ENCODE measurements at regions not wholly inside any gene's neighbourhood (a gene's known extent, or its start where the extent isn't known, plus 50 kb on each side); places are given as distances from the start of the nearest gene placed in this dataset.

- no peak for DNase-seq
Observed at GRCh38 chr10:126787201-126787600, 116.7 kb upstream of the C10orf90 start.

DNA sequence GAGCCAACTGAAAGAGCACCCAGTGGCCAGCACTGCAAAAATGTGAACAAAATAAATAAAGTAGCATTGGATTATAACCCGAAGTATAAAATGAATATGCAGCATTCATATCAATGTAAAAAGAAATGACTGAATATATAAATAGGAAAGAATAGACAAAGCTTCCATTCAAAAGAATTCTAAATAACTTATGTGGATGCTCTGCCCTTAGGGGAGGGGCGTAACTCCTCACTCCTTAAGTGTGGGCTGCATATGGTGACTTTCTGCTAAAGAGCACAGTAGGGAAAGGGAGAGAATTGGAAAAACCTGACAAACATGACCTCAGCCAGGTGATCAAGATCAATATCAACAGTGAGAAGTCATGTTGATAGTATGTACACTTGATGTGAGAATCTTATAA is 109.9 kb upstream of the DOCK1 start:
- DNase-seq: no peak

DNA sequence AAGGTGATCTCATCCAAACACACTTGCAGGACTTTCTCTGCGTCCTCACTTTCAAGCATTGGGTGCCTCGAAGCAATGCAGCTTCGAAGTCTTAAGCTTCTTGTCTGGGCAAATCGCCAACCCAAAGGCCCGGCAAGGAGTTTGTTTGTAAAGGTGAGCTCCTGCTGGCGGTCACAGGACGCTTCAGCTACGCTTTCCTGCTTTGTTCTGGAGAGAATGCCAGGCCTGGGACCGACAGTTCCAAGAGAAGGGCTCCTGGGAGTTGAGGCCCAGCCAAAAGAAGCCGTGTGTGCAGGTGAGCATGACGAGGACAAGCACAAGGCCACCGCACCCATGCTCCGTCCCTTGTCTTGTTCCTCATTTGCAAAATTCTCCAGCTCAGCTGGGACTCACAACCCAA is 106.6 kb upstream of the DOCK1 start:
- no peak for DNase-seq

DNA sequence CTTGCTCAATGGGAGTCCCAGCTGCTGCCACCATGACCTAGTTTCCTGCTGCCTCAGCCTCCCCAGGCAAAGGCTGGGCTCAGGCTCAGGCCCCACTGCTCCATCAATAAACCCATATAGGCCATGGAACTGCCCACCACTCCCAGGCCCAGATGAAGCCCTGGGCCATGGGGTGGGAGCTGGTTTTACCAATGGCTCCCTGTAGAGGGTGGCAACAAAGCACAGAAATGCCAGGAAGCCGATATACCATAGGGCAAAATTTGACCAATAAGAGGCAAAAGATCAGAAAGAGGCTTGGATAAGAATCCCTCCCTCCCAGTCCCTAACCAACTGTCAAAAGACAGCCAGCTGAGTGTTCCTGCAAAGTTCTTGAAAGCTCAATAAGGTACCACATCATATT is 101.8 kb upstream of the DOCK1 start:
- no peak for DNase-seq

GRCh38 chr10:126804396-126804795 is 100.8 kb upstream of the DOCK1 start:
- DNase-seq: no peak

DNA sequence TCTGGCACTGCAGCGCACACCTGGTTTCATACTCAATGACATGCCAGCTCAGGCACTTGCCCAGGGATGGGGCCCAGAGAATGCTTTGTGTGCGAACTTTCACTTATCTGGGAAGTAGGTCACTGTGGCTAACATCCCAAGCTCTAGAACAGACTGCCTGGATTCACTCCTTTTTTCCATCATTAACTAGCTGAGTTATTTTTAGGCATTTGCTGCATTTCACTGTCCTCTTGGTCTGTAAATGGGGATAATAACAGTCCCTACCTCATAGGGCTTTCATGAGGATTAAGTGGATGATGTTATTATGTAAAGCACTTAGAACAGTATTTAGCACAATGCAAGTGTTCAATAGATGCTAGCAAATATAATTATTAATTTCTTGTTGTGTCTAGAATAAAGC is 98.7 kb upstream of the DOCK1 start:
- no peak for DNase-seq

DNA sequence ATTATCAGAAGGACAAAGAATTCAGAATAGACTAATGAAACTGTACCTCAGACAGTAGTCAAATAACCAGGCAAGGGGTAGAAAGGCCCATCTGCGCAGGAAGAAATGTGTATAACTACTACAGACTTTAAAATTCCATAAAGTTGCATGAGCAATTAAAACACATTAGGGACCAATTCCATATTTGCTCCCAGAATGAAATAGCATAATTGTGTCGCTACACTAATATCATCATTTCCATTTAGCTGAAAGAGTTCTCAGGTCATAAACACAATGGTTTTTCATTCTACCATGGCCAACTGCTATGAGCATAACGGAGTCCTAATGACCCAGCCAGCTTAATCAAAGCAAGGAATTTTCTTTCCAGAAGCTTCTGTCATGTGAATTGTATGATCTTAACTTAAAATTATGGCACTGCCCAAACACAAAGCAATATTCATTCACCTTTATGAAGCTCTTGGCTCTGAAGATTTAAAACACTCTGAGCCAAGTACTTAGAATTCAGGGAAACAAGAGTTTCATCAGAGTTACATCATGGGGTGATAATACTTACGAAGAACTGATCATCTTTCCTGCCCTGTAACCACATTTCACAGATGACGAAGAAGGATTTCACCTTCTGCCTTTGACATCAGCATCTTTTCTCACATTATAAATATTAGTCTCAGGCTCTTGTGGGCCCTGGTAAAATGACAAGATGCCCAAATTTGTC is 98.1 kb upstream of the DOCK1 start:
- DNase-seq: no peak

DNA sequence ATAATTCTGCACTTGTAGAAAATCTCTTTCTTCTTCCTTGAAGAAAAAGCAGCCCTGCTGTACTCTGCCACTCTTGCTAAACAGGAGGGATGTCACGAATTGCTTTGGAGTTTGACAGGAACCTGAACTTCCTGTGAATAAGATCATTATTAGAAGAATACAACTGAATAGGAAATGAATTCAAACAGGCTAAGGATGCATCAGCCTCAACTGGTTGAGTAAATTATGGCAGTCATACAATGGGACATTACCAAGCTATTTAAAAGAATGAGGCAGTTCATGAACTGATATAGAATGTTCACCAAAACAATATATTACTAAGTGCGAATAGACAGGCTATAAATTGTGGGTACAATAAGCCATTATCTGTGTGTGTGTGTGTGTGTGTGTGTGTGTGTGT is 97.1 kb upstream of the DOCK1 start:
- no peak for DNase-seq

DNA sequence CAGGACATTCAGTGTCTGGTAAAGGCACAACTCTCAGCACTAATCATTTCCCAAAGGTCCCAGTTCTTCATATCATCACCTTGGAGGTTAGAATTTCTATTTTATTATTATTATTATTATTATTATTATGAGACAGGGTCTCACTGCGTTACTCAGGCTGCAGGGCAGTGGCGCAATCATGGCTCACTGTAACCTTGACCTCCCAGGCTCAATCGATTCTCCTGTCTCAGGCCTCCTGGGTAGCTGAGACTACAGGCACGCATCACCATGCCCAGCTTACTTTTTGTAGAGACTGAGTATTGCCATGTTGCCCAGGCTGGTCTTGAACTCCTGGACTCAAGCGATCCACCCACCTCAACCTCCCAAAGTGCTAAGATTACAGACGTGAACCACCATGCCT is 91.8 kb upstream of the DOCK1 start:
- DNase-seq: no peak

GRCh38 chr10:126833542-126833941 is 71.7 kb upstream of the DOCK1 start:
- DNase-seq: no peak

GRCh38 chr10:126836009-126836408 is 69.2 kb upstream of the DOCK1 start:
- no peak for DNase-seq

DNA sequence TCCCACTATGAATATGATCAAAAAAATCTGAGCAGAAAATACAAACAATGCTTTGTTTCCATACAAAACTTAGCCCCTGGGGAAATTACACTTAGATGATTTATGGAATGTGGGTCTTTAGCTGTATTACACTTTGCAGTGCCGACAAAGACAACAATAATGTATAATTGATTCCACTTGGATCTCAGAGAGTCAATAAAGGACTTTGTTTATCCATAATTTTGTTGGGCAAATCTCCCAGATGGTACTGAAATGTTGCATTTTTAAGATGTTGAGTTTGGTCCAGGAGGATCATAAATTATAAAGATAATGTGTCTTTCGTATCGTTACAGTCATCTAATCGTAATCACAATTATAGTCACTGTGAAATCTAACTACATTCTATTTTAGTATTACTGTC is 66.9 kb upstream of the DOCK1 start:
- DNase-seq: no peak

DNA sequence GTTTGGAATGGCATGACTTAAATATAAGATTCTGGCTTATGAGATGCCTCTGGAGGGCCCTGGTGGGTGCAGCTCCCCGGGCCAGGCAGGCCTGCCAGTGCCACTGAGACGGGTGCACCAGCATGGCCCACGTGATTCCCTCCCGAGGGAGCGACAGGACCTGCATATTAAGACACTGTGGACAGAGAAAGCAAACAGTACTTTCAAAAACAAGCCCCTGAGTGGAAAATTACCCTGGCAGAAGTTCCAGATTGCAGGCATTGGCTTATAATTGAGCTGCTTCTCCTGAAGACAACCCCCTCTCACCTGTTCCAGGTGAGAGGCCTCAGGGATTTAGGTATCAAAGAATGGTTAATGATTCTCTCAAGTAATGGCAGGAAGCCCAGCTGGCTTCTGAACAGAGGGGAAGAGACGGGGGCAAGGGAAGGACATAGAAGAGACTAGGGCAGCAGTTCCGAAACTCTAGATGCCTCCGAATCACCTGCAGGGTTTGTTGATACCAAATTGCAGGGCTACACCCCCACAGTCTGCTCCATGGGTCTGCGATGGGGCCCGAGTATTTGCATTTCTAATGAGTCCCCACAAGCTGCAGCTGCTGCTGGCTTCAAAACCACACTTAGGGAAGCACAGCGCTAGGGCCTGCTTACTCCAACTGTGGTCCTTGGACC is 66.0 kb upstream of the DOCK1 start:
- no peak for DNase-seq

GRCh38 chr10:126840576-126841135 is 64.6 kb upstream of the DOCK1 start:
- no peak for DNase-seq

- no peak for DNase-seq
Observed at GRCh38 chr10:126841341-126841895, 63.8 kb upstream of the DOCK1 start.

DNA sequence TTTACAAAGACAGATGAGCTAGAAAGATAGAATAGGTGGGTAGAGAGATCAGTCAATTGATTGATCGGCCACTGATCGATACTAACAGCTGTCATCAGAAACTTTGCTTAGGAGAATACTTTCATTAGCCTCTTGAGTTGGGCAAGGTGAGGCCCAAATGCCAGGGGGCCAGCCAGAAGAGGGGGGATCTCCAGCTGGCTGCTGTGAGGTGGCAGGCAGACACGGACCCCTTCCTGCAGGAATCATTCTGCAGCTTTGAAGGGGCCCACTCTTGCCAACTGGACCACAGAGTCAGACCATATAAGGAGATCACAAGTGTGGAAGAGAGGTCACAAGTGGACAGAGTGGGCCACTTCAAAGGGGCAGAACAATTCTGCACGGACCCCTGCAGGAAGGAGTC is 62.9 kb upstream of the DOCK1 start:
- no peak for DNase-seq

- DNase-seq: no peak
Observed at GRCh38 chr10:126842836-126843235, 62.4 kb upstream of the DOCK1 start.

GRCh38 chr10:126843299-126843934 is 61.8 kb upstream of the DOCK1 start:
- no peak for DNase-seq

DNA sequence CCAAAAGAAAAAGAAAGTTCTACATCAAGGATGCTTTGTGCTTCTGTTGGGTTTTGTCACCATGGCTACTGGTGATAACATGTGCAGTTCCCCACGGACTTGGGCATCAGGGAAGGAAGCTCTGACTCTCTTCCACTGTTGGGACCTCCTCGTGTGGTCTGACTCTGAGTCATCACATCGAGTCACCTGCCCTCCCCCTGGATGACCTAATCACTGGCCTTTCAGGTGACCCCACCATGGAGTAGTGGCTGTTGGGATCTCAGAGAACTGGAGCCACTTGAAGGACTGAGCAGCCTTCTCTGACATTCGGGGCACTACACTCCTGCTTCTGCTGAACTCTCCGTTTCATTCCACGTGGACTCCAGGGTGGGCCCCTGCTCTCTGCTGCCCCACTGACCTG is 60.8 kb upstream of the DOCK1 start:
- DNase-seq: no peak

DNA sequence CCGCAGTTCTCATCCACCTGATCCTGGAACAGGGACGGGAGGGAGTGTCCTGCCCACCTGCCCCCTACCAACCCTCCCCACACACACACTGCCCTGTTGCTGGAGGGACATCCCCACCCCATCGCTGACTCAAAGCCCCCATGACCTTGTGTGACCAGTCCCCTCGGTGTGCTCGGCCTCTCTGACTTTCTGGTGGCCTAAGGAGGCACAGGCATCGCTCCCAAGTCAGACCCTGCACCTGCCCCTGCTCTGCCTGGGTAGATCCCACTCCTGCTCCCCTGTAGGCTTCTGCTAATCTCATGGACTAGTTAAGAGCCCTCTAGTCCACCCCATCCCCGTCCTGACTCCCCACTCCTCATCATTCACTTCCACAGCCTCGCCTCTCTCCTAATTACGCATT is 58.8 kb upstream of the DOCK1 start:
- DNase-seq: no peak

DNA sequence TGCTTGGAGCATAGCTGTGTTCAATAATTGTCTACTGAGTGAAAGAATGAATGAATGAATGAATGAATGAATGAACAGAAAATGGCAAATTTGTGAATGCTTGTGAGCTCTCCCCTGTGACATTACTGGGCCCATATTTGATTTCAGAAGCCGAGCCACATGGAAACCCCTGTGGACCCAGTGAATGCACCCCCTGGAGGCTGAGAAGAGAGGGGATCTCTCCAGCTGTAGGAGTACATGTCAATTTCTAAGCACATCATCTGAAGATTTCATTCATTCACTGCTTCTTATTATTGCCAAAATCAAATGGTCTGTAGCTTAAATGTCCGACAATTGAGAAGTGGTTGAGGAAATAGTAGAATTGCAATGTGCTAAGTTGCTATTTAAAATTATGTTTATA is 58.3 kb upstream of the DOCK1 start:
- DNase-seq: no peak

GRCh38 chr10:126847666-126848065 is 57.6 kb upstream of the DOCK1 start:
- no peak for DNase-seq

- no peak for DNase-seq
Observed at GRCh38 chr10:126849646-126850045, 55.6 kb upstream of the DOCK1 start.

Measured in activated T-cell treated with anti-CD3 and anti-CD28 coated beads for 4 hours (primary cell).